ENCODE measurements at regions not wholly inside any gene's neighbourhood (a gene's known extent, or its start where the extent isn't known, plus 50 kb on each side); places are given as distances from the start of the nearest gene placed in this dataset.

GRCh38 chr5:74143151-74143550 lies 497.4 kb downstream of the ENC1 start:
- ATAC-seq (no peak), DNase-seq (ENCODE audit: low spot score) (no peak)

DNA sequence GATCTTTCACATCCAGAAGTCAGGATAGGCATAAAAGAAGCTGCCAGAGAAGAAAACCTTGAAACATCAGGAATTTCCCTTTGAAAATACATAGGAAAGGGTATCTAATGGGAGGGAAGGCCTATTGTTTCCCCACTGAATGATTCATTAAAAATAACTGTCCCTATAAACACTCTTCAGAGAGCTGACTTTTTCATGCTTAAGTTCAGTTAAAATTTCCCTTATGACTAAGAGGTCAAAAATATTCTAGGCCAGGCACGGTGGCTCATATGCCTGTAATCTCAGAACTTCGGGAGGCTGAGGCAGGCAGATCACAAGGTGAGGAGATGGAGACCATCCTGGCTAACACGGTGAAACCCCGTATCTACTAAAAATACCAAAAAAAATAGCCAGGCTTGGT lies 499.5 kb downstream of the ENC1 start:
- DNase-seq (ENCODE audit: low spot score) (no peak), ATAC-seq (no peak)

DNA sequence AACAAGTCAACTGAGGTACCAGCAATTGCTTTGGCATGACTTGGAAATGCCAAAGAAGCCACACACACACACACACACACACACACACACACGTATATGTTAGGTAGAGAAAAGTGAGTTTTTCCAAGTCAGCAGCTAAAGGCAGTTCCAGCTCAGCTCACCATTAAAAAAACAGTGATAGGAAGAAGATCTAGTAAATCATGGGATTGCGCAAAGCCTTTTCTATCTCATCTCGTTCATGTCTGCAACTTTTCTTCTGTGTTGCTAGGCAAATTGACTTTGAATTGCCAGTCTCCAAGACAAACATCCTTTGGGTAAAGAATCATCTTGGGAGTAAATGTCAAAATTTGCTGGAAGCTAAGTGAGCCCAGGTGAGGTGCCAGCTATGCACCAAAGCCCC lies 500.1 kb downstream of the ENC1 start:
- ATAC-seq, result no peak
- no peak for DNase-seq (ENCODE audit: low spot score)

- DNase-seq (ENCODE audit: low spot score) (no peak), ATAC-seq (no peak)
Measured at GRCh38 chr5:74139589-74139988, 500.9 kb downstream of the ENC1 start.

DNA sequence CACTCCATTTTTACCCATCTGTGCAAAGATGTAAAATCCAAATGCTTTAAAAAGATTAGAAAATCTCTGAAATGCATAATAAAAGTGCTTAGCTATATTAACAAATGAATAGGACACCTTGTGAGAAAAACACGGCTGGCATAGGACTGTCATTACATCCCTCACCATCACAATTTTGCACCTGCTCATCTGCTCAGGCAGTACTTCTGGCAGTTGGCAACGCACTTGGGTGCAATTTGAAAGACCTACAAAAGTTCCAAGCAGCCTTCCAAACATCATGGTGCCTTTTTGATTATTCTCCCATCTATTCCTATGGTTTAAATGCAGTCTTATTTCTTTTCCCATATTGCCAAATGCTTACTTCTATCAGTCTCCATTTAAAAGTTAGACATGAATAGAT lies 501.8 kb downstream of the ENC1 start:
- ATAC-seq (no peak), DNase-seq (ENCODE audit: low spot score) (no peak)

- DNase-seq (ENCODE audit: low spot score) (no peak), ATAC-seq (no peak)
Measured at GRCh38 chr5:74136276-74136825, 504.2 kb downstream of the ENC1 start.

- no peak for ATAC-seq
- DNase-seq (ENCODE audit: low spot score), result no peak
Measured at GRCh38 chr5:74135033-74135432, 505.5 kb downstream of the ENC1 start.

- ATAC-seq (no peak), DNase-seq (ENCODE audit: low spot score) (no peak)
Measured at GRCh38 chr5:74132485-74132884, 506.5 kb downstream of the ARHGEF28 start.

GRCh38 chr5:74131250-74131649 lies 505.3 kb downstream of the ARHGEF28 start:
- DNase-seq (ENCODE audit: low spot score) (no peak), ATAC-seq (no peak)

- ATAC-seq (no peak), DNase-seq (ENCODE audit: low spot score) (no peak)
Measured at GRCh38 chr5:74130155-74130897, 504.3 kb downstream of the ARHGEF28 start.

DNA sequence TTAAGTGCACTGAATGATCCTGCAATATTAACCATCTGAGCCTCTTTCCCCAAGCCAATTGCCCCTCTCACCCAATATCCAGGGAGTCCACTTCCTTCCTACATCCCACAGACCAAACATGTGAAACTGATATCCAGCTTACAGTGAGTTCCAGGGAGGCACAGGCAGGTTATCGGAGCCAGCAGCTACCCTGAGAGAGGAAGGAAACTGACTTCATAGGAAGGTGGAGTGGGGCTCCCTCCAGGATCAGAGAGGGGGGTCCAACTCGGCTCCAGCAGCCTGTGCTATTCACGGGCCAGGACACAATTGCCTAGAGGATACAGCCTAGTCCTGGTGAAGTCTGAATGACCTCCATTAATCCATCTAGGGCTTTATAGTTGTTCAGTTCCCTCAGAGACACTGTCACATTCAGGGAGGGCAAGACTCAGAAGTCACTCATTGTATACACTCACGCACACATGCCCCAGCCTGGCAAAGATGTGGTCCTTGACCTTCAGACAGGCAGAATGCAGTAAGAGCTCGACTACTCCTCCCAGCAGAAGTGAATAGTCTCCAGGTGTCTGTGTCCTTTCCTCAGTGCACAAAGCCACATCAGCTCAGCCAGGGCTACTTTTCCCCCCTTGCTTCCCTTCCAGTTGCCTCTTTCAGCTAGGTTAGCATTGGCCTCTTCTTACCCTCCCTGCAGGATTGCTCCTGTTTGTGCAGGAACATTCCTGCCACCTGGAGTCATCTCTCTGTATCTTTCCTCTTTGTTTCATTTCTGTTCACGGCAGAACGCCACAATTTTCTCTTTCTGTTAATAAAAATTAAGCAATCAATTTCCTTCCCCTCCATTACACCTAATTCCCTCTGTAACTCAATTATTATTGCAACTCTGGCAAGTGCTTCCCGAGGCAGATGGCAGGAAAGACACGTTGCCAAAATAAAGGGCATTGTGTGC lies 501.7 kb downstream of the ARHGEF28 start:
- DNase-seq (ENCODE audit: low spot score), result no peak
- peak; percentile 57 for ATAC-seq

DNA sequence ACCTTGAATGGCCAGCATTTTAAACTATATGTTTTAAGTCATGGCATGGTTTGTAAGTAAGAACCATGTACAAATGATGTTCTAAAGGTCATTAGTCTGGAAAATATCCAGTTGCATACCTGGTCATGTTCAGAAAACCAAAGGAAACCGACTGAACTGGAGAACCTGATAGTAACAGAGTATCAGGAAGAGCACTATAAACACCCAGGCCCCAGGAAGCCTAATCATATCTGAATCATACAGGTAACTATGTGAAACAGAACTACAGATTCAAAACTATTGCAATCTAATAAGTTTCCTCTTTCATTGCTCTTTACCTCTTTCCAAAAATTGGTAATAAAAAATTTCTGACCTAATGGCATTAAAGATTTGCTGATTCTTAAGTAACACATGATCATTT lies 500.3 kb downstream of the ARHGEF28 start:
- no peak for ATAC-seq

DNA sequence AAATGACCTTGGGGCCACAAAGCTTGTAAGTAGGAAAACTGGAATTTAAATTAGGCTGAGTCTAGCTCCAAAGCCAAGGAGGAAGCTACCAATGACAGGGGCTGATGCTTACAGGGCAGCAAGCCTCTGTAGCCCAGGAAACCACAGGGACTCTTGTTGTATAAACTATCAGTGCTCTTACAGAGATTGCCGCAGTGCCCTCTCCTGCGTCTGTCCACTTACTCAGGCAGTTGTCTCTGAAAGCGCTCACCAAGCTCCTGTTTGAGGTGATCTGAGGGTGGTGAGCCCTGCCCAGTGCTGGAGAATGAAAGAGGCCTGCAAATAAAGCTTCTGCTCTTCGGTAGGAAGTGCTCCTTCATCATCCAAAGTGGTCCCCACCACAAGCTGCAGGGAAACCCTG lies 498.8 kb downstream of the ARHGEF28 start:
- ATAC-seq (no peak), DNase-seq (ENCODE audit: low spot score) (no peak)

More for the DNA sequence above, 500.3 kb downstream of the ARHGEF28 start:
- DNase-seq (ENCODE audit: low spot score), result no peak

- ATAC-seq, result no peak
- no peak for DNase-seq (ENCODE audit: low spot score)
Measured at GRCh38 chr5:74123929-74124328, 497.9 kb downstream of the ARHGEF28 start.

GRCh38 chr5:74122979-74123590 lies 497.1 kb downstream of the ARHGEF28 start:
- no peak for ATAC-seq
- no peak for DNase-seq (ENCODE audit: low spot score)

- DNase-seq (ENCODE audit: low spot score), result no peak
- no peak for ATAC-seq
Measured at GRCh38 chr5:74122175-74122574, 496.2 kb downstream of the ARHGEF28 start.

GRCh38 chr5:74120585-74120984 lies 494.6 kb downstream of the ARHGEF28 start:
- ATAC-seq (no peak), DNase-seq (ENCODE audit: low spot score) (no peak)

DNA sequence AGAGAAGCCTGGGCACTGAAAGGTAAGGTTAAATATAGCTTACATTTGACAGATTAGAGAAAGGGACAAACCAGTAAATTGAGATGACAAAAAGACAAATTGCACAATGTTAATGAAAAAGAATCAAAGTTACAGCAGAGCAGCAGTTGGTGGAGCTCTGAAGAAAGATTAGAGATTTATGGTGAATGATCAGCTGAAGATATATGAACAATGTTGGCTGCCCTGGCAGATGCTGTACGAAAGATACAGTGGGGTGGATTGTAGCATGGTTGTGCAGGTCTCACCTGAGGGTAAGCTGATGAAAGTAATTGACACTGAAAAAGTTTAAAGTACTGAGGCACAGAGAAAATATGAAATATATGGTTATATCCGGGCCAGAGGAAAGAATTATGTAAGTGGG lies 492.1 kb downstream of the ARHGEF28 start:
- DNase-seq (ENCODE audit: low spot score) (no peak), ATAC-seq (no peak)

DNA sequence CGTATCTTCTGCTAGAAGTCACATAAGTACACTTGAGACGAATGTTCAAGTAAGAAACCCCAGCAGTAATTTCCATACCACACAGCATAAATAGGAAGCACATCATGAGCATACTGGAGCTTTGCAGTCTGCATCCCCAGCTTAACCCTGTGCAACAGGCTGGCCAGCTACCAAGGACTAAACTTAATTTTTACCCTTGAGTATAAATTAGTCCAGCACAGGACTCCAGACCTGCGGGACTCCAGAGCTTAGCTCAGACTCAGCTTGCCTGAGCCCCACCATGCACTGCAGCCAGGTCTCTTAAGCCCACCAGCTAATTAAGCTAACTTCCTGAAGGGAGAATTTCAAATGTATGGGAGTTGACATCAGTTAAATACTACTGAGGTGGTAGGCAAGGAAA lies 491.0 kb downstream of the ARHGEF28 start:
- ATAC-seq (no peak), DNase-seq (ENCODE audit: low spot score) (no peak)

GRCh38 chr5:74116266-74116665 lies 490.3 kb downstream of the ARHGEF28 start:
- no peak for ATAC-seq
- DNase-seq (ENCODE audit: low spot score), result no peak

GRCh38 chr5:74113927-74114326 lies 487.9 kb downstream of the ARHGEF28 start:
- DNase-seq (ENCODE audit: low spot score) (no peak), ATAC-seq (no peak)

- DNase-seq (ENCODE audit: low spot score) (no peak), ATAC-seq (no peak)
Measured at GRCh38 chr5:74113196-74113540, 487.2 kb downstream of the ARHGEF28 start.

All from left lobe of liver (tissue), 2 donors.